ENCODE measurements at regions not wholly inside any gene's neighbourhood (a gene's known extent, or its start where the extent isn't known, plus 50 kb on each side); places are given as distances from the start of the nearest gene placed in this dataset.
A peak's percentile ranks its signal among the peaks of the same experiment; 100 is the strongest.

DNA sequence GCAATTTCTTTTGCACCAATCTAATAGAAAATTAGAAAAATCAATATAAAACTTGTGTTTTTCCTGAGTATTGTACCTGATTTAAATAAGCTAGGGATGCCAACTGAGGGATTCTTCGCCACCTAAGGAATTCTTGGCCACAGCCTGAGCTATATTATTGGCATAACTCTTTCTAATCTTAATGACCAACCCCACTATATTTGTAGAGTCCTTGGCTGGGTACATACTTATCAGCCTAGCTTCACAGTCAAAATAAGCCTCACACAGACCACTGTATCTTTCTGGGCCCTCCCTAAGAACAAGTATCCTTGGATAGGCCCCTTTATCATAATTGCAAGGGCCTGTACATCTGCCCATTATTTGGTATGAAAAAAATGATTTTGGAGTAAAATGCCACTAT is 247.1 kb downstream of the DUSP6 start:
- TF ChIP-seq CTCF (IDR thresholded peaks at IDR 0.05; ENCODE audit: insufficient read depth, low read length, severe bottlenecking) = no peak
- FAIRE-seq (no peak), DNase-seq (ENCODE audit: low read depth) (no peak)
- H3K27me3 ChIP-seq (ENCODE audit: control insufficient read depth, insufficient read depth, low read length) = no peaks in the 10 kb centered on the region
- no peaks in the 10 kb centered on the region for H3K36me3 ChIP-seq (ENCODE audit: control insufficient read depth, insufficient read depth, low read length)
- no peak overlapping the region for H3K4me3 ChIP-seq (ENCODE audit: low read depth, low read length)

DNA sequence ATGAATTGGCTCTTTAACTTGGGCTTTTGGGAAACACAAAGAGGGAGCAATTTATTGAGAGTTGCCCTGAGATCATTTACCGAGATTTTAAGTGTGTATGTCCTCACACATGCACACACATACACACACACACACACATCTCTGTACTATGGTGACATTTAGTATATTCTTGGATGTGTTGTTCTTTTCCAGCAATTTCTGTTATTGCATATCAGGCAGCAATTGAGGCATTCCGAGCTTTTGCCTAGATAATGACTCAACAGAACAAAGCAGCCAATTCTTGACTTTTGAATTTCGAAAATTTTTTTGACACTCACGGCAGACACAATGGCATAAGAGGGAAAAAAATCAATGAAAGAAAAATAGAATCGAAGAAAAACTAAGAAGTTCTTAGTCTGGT is 248.5 kb downstream of the DUSP6 start:
- H3K36me3 ChIP-seq (ENCODE audit: control insufficient read depth, insufficient read depth, low read length) = no peaks in the 10 kb centered on the region
- no peak for DNase-seq (ENCODE audit: low read depth)
- no peaks in the 10 kb centered on the region for H3K27me3 ChIP-seq (ENCODE audit: control insufficient read depth, insufficient read depth, low read length)
- TF ChIP-seq CTCF (IDR thresholded peaks at IDR 0.05; ENCODE audit: insufficient read depth, low read length, severe bottlenecking) = no peak
- no peak overlapping the region for H3K4me3 ChIP-seq (ENCODE audit: low read depth, low read length)
- FAIRE-seq = no peak

GRCh38 chr12:89101440-89101839 is 250.9 kb downstream of the DUSP6 start:
- Histone ChIP-seq H3K4me3 (ENCODE audit: low read depth, low read length) (no peak overlapping the region), H3K36me3 (ENCODE audit: control insufficient read depth, insufficient read depth, low read length) (no peaks in the 10 kb centered on the region), H3K27me3 (ENCODE audit: control insufficient read depth, insufficient read depth, low read length) (no peaks in the 10 kb centered on the region)
- TF ChIP-seq CTCF (IDR thresholded peaks at IDR 0.05; ENCODE audit: insufficient read depth, low read length, severe bottlenecking) = no peak
- no peak for FAIRE-seq
- no peak for DNase-seq (ENCODE audit: low read depth)

- no peaks in the 10 kb centered on the region for H3K27me3 ChIP-seq (ENCODE audit: control insufficient read depth, insufficient read depth, low read length)
- TF ChIP-seq CTCF (IDR thresholded peaks at IDR 0.05; ENCODE audit: insufficient read depth, low read length, severe bottlenecking) = no peak
- H3K36me3 ChIP-seq (ENCODE audit: control insufficient read depth, insufficient read depth, low read length) = no peaks in the 10 kb centered on the region
- no peak overlapping the region for H3K4me3 ChIP-seq (ENCODE audit: low read depth, low read length)
- no peak for FAIRE-seq
- peak; percentile 21 for DNase-seq (ENCODE audit: low read depth)
These were observed 253.7 kb downstream of the DUSP6 start for GRCh38 chr12:89098441-89099112.

DNA sequence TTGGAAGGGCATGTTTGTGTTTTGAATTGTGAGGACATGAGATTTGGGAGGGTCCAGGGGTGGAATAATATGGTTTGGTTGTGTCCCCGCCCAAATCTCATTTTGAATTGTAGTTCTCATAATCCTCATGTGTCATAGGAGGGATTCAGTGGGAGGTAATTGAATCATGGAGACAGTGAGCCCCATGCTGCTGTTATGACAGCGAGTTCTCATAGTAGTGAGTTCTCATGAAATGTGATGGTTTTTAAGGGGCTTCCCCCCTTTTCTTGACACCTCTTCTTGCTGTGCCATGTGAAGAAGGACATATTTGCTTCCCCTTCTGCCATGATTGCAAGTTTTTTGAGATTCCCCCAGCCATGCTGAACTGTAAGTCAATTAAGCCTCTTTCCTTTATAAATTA is 260.0 kb downstream of the DUSP6 start:
- no peak for TF ChIP-seq CTCF (IDR thresholded peaks at IDR 0.05; ENCODE audit: insufficient read depth, low read length, severe bottlenecking)
- FAIRE-seq = no peak
- H3K27me3 ChIP-seq (ENCODE audit: control insufficient read depth, insufficient read depth, low read length) = no peaks in the 10 kb centered on the region

GRCh38 chr12:89091293-89091841 is 260.9 kb downstream of the DUSP6 start:
- Histone ChIP-seq H3K4me3 (ENCODE audit: low read depth, low read length) (no peak overlapping the region), H3K27me3 (ENCODE audit: control insufficient read depth, insufficient read depth, low read length) (no peaks in the 10 kb centered on the region), H3K36me3 (ENCODE audit: control insufficient read depth, insufficient read depth, low read length) (no peaks in the 10 kb centered on the region)
- no peak for DNase-seq (ENCODE audit: low read depth)
- TF ChIP-seq CTCF (IDR thresholded peaks at IDR 0.05; ENCODE audit: insufficient read depth, low read length, severe bottlenecking) = no peak
- no peak for FAIRE-seq

More for the DNA sequence above, 260.0 kb downstream of the DUSP6 start:
- Histone ChIP-seq H3K36me3 (ENCODE audit: control insufficient read depth, insufficient read depth, low read length) (no peaks in the 10 kb centered on the region), H3K4me3 (ENCODE audit: low read depth, low read length) (no peak overlapping the region)
- no peak for DNase-seq (ENCODE audit: low read depth)
